Omental fat pad (tissue), 3 donors: ENCODE measurements at regions not wholly inside any gene's neighbourhood (a gene's known extent, or its start where the extent isn't known, plus 50 kb on each side); places are given as distances from the start of the nearest gene placed in this dataset.

Experiments
- ATAC-seq: fragments of 150-250 bp; one replicate; pipeline ENCODE4 v1.9.1; 2016; ENCODE audit warnings: mild to moderate bottlenecking, moderate library complexity; ENCODE audit not compliant: low FRiP score
- DNase-seq: peaks from one replicate; pipeline ENCODE4 v3.0.0-alpha.2; 2019; ENCODE audit warnings: low spot score
- TF ChIP-seq, protein P1 (sequence below), 3 donors: fragments of 450-650 bp; IDR thresholded peaks; one replicate each; pipeline ENCODE4 v1.5.1; 2016 to 2017; ENCODE audit warnings: antibody characterized with exemption in 3 of 3, mild to moderate bottlenecking in 3 of 3, moderate library complexity in 2 of 3

- ATAC-seq (no peak), DNase-seq (no peak)
- TF ChIP-seq, protein P1, sequence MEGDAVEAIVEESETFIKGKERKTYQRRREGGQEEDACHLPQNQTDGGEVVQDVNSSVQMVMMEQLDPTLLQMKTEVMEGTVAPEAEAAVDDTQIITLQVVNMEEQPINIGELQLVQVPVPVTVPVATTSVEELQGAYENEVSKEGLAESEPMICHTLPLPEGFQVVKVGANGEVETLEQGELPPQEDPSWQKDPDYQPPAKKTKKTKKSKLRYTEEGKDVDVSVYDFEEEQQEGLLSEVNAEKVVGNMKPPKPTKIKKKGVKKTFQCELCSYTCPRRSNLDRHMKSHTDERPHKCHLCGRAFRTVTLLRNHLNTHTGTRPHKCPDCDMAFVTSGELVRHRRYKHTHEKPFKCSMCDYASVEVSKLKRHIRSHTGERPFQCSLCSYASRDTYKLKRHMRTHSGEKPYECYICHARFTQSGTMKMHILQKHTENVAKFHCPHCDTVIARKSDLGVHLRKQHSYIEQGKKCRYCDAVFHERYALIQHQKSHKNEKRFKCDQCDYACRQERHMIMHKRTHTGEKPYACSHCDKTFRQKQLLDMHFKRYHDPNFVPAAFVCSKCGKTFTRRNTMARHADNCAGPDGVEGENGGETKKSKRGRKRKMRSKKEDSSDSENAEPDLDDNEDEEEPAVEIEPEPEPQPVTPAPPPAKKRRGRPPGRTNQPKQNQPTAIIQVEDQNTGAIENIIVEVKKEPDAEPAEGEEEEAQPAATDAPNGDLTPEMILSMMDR (IDR thresholded peaks at IDR 0.05): no peak
Observed at GRCh38 chr16:87076331-87076949, 240.8 kb downstream of the C16orf95 start.

GRCh38 chr16:87076950-87077749 is 240.0 kb downstream of the C16orf95 start:
- TF ChIP-seq, protein P1 (IDR thresholded peaks at IDR 0.05): peak in 1 of 3 donors; percentile 14
- ATAC-seq: no peak
- DNase-seq: no peak

DNA sequence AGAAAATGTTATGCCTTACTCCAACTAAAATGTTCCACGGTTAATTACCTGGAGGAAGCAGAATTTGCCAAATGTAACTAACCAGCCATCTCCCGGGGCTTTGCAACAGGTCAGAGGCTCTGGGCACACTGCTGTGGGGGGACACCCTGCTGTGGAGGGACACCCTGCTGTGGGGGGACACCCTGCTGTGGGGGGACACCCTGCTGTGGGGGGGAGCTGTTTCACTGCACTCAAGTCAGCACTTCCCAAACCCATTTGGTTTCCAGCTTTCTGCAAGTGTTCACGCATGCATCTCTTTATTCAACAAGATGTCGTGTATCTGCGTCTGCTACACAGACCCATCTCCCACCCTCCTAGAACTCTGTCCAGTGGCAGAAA is 239.5 kb downstream of the C16orf95 start:
- DNase-seq (no peak), ATAC-seq (no peak)
- TF ChIP-seq, protein P1 (IDR thresholded peaks at IDR 0.05): no peak

DNA sequence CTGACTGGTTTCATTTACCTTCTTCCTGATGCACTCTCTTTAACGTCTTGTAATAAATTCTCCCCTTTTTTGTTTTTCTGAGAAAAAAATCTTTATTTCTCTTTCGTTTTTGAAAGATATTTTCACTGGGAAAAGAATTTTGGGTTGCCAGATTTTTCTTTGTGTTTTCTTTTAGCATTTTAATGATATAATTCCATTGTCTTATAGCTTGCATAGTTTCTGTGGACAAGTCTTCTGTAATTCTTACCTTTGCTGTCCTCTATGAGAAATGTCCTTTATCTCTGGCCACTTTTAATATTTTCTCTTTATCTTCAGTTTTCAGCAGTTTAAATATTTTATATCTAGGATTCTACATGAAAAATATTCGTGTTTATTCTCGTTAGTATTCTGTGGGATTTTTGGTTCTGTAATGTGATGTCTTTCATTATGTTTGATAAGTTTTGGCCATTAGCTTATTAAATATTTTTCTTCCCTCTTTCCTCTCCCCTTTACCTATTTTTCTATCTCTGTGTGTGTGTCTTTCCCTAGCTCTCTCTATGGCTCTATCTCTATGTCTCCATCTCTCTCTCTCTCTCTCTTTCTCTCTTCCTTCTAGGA is 236.5 kb downstream of the C16orf95 start:
- TF ChIP-seq, protein P1 (IDR thresholded peaks at IDR 0.05): no peak
- ATAC-seq (no peak), DNase-seq (no peak)

GRCh38 chr16:87085441-87085840 is 231.8 kb downstream of the C16orf95 start:
- TF ChIP-seq, protein P1 (IDR thresholded peaks at IDR 0.05): no peak

DNA sequence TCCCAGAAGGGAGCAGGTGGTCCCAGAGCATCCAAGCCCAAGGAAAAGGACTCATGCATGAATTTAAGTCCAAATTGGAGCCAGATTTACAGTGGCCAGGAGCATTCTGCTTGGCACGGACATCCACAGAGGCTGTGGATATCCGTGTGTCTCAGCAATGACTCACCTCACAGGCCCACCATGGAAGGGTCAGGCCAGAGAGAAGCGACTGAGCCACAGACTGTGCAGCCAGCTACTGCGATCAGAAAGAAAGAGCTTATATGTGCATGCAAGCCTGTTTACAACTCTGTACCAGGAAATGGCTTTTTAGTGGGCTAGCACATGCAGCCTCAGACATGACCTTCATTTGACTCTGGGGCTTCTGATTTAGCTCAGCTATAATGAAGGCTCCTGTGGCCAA is 231.0 kb downstream of the C16orf95 start:
- DNase-seq (no peak), ATAC-seq (no peak)
- TF ChIP-seq, protein P1 (IDR thresholded peaks at IDR 0.05): no peak

More at GRCh38 chr16:87085441-87085840, 231.8 kb downstream of the C16orf95 start:
- DNase-seq: no peak
- no peak for ATAC-seq
